T-helper 1 cell treated with Interleukin-12 subunit alpha and Interleukin-12 subunit beta and Interleukin-4 antibody, amounts not matched to agents 30 μg/mL and 1 μg/mL, for 36 hours (primary cell): ENCODE measurements at regions not wholly inside any gene's neighbourhood (a gene's known extent, or its start where the extent isn't known, plus 50 kb on each side); places are given as distances from the start of the nearest gene placed in this dataset.
A peak's percentile ranks its signal among the peaks of the same experiment; 100 is the strongest.

Source experiments
- H3K27ac Mint-ChIP-seq: one replicate; pipeline ENCODE4 v1.8.0; 2021; ENCODE audit warnings: mild to moderate bottlenecking, mixed read lengths
- H3K27me3 Mint-ChIP-seq: one replicate; pipeline ENCODE4 v1.8.0; 2021; ENCODE audit warnings: low read depth, mixed read lengths
- H3K36me3 Mint-ChIP-seq: one replicate; pipeline ENCODE4 v1.8.0; 2021; ENCODE audit warnings: low read depth, mixed read lengths
- H3K4me1 Mint-ChIP-seq: one replicate; pipeline ENCODE4 v1.8.0; 2021; ENCODE audit warnings: low read depth, mixed read lengths
- H3K4me3 Mint-ChIP-seq: one replicate; pipeline ENCODE4 v1.8.0; 2021; ENCODE audit warnings: mild to moderate bottlenecking, moderate library complexity, mixed read lengths
- H3K9me3 Mint-ChIP-seq: one replicate; pipeline ENCODE4 v1.8.0; 2021; ENCODE audit warnings: mixed read lengths

DNA sequence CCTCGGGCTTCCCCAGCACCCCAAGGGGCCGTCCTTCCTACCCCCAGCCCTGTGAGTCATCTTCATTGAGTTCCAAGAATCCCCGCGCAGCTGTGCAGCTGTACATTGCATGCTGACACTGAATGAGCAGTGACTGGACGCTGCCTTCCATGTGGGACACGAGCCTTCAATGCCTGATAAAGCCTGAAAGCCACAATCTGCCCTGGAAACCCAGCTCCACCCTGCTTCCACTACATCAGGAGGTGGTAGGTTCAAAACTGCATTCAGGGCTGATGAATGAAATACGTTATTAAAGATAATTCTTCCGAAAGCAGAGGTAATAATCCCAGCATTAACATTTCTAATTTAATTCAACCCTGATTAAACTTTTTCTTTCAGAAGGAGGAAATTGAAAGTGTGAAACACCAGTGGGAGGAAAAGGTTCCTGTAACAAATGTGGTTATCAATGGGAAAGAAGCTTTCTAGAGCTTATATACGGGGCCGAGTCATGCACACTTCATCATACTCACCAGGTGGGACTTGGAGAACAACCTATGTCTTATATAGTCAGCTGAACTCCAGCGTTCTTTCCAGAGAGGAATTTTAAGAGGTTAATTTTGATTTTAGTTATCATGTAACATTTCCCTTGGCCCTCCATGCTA lies 360.1 kb downstream of the LPIN1 start:
- H3K4me1 Mint-ChIP-seq = peaks cover 21% of the 10 kb centered on the region
- no peaks in the 10 kb centered on the region for H3K36me3 Mint-ChIP-seq
- peaks cover 3% of the 10 kb centered on the region for H3K27me3 Mint-ChIP-seq
- no peaks in the 10 kb centered on the region for H3K9me3 Mint-ChIP-seq
- H3K27ac Mint-ChIP-seq = no peak overlapping the region
- H3K4me3 Mint-ChIP-seq = no peak overlapping the region

- Mint-ChIP-seq H3K9me3 (no peaks in the 10 kb centered on the region), H3K4me3 (no peak overlapping the region), H3K4me1 (peaks cover 21% of the 10 kb centered on the region), H3K27ac (no peak overlapping the region), H3K36me3 (no peaks in the 10 kb centered on the region), H3K27me3 (peaks cover 3% of the 10 kb centered on the region)
Observed at GRCh38 chr2:12107321-12107720, 360.9 kb downstream of the LPIN1 start.

DNA sequence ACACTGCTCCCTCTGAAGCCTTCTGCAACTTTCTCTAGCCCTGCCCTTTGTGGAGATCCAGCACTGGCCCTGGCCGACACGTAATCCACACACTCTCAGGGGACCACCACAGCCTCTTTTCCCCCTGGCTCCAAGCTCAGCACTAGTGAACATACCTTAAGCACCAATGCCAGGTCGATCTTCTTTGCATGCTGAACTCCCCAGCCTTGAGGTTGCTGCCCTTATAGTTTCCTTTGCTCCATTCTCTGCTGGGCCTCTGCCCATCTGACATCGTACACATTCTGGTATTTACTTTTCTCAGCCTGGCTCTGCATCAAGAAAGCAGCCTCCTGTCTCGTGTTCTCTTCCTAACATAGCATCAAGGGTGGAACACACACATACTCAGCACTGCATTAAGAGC lies 361.5 kb downstream of the LPIN1 start:
- Mint-ChIP-seq H3K27ac (no peak overlapping the region), H3K4me3 (no peak overlapping the region), H3K4me1 (peaks cover 21% of the 10 kb centered on the region), H3K9me3 (no peaks in the 10 kb centered on the region), H3K36me3 (no peaks in the 10 kb centered on the region), H3K27me3 (peaks cover 7% of the 10 kb centered on the region)

GRCh38 chr2:12109363-12110017 lies 363.1 kb downstream of the LPIN1 start:
- peaks cover 14% of the 10 kb centered on the region for H3K27me3 Mint-ChIP-seq
- no peaks in the 10 kb centered on the region for H3K36me3 Mint-ChIP-seq
- H3K4me3 Mint-ChIP-seq = no peak overlapping the region
- H3K4me1 Mint-ChIP-seq = peaks cover 21% of the 10 kb centered on the region
- no peak overlapping the region for H3K27ac Mint-ChIP-seq
- H3K9me3 Mint-ChIP-seq = no peaks in the 10 kb centered on the region

GRCh38 chr2:12110074-12110473 lies 363.6 kb downstream of the LPIN1 start:
- H3K27ac Mint-ChIP-seq = no peak overlapping the region
- H3K4me3 Mint-ChIP-seq = no peak overlapping the region

DNA sequence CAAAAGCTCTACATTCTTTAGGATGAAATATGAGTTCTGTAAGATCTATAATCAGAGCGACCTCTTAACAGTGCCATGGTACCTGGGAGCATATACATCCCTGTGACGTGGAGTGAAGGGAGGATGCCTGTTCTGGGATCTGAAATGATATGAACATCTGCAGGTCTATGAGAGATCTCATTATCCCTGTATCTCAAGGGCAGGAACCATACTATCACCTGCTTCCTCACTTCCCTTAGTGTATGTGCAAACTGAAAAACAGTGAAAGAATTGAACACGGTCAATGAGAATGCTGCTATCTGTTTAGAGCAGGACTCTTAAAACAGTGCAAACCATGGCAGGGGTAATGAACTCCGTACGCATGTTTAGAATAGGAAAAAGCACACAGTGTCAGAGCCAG lies 364.0 kb downstream of the LPIN1 start:
- no peak overlapping the region for H3K4me3 Mint-ChIP-seq
- no peaks in the 10 kb centered on the region for H3K9me3 Mint-ChIP-seq
- H3K27ac Mint-ChIP-seq = no peak overlapping the region
- H3K36me3 Mint-ChIP-seq = no peaks in the 10 kb centered on the region
- H3K27me3 Mint-ChIP-seq = peaks cover 12% of the 10 kb centered on the region
- peaks cover 20% of the 10 kb centered on the region for H3K4me1 Mint-ChIP-seq

More at GRCh38 chr2:12110074-12110473, 363.6 kb downstream of the LPIN1 start:
- Mint-ChIP-seq H3K36me3 (no peaks in the 10 kb centered on the region), H3K9me3 (no peaks in the 10 kb centered on the region), H3K4me1 (peaks cover 21% of the 10 kb centered on the region), H3K27me3 (peaks cover 12% of the 10 kb centered on the region)

GRCh38 chr2:12113412-12113811 lies 367.0 kb downstream of the LPIN1 start:
- Mint-ChIP-seq H3K9me3 (no peaks in the 10 kb centered on the region), H3K36me3 (no peaks in the 10 kb centered on the region), H3K27ac (no peak overlapping the region), H3K4me3 (no peak overlapping the region), H3K27me3 (peaks cover 18% of the 10 kb centered on the region), H3K4me1 (peaks cover 11% of the 10 kb centered on the region)

DNA sequence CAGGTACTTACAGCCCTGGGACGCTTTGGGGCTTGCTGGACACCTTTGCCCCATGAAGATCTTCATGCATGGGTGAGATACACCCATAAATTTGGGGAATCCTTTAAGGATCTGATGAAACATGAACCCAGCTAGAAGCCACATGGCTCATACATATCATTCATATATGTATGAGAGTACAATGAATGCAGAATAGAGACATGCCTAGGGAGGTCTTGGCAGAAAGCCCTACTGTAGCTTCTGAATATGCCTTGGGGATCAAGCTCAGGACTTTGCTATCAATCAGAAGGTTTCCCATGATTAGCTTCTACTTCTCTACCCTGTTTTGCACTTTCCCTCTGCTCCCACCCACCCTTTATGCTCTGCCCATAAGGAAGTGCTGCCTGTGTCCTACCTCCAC lies 368.4 kb downstream of the LPIN1 start:
- H3K9me3 Mint-ChIP-seq = no peaks in the 10 kb centered on the region
- H3K4me3 Mint-ChIP-seq = no peak overlapping the region
- H3K4me1 Mint-ChIP-seq = peaks cover 8% of the 10 kb centered on the region
- H3K27me3 Mint-ChIP-seq = peaks cover 18% of the 10 kb centered on the region
- no peak overlapping the region for H3K27ac Mint-ChIP-seq
- no peaks in the 10 kb centered on the region for H3K36me3 Mint-ChIP-seq

- H3K27ac Mint-ChIP-seq = no peak overlapping the region
- H3K36me3 Mint-ChIP-seq = no peaks in the 10 kb centered on the region
- peaks cover 18% of the 10 kb centered on the region for H3K27me3 Mint-ChIP-seq
- no peaks in the 10 kb centered on the region for H3K9me3 Mint-ChIP-seq
- H3K4me1 Mint-ChIP-seq = no peaks in the 10 kb centered on the region
- H3K4me3 Mint-ChIP-seq = no peak overlapping the region
Observed at GRCh38 chr2:12116228-12116750, 369.9 kb downstream of the LPIN1 start.

GRCh38 chr2:12119841-12120240 lies 373.4 kb downstream of the LPIN1 start:
- no peaks in the 10 kb centered on the region for H3K9me3 Mint-ChIP-seq
- no peak overlapping the region for H3K27ac Mint-ChIP-seq
- no peaks in the 10 kb centered on the region for H3K36me3 Mint-ChIP-seq
- H3K4me1 Mint-ChIP-seq = no peaks in the 10 kb centered on the region
- H3K27me3 Mint-ChIP-seq = peaks cover 7% of the 10 kb centered on the region
- H3K4me3 Mint-ChIP-seq = no peak overlapping the region

DNA sequence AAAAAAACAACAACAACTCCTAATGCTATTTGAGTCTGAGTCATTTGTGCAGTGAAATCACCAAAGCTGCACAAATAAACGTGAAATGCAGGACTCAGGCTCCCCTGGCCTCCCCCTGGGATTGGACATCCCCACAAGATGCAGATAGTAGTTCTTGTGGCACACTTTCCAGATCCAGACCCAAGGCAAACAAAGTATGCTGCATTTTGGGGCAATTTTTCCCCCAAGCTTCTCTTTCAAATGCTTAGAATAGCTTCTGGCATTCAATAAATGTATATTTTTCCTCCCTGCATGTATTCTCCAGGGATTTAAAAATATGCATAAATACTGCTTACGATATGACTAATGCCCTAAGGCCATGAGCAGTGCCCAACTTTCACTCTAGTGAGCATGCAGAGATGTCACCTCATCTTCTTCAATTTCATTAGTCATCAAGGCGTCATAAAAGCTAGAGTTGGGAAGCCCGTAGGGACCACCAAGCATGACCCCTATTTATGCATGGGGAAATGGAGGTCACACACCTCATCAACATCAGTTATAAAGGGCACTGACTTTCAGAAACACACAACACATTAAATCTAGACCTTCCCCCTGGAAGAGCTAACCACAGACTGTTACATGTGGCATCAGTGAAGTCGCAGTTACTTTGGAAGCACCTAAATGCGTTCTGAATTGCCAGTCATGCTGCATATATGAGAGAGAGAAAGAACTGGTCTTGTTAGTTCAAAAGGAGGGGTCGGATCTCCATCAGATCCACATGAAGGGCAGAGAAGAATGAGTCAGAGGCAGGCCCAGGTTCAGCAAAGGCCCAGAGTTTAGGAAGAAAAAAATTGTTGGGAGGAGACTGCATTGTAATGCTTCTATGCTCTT lies 374.1 kb downstream of the LPIN1 start:
- Mint-ChIP-seq H3K27me3 (peaks cover 7% of the 10 kb centered on the region), H3K27ac (no peak overlapping the region), H3K4me3 (no peak overlapping the region), H3K9me3 (no peaks in the 10 kb centered on the region), H3K4me1 (no peaks in the 10 kb centered on the region), H3K36me3 (no peaks in the 10 kb centered on the region)

DNA sequence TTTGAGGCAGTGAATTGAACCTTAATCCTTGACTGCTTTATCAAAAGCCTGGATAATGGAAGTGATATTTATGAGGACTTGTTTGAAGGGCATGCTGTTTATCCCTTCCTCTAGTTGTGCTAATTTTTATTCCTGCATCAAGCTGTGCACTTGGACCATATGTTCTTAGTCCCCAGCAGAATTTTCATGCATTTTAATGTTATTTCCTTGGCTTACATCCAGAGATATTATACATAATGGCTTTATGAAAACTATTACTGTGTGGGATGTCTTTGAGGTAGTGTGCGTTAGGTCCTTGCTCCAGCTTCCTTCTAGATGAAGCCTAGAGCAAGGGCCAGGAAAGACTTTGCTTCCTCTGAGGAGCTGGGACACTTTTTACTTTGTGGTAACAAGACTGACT lies 378.4 kb downstream of the LPIN1 start:
- Mint-ChIP-seq H3K9me3 (peaks cover 7% of the 10 kb centered on the region), H3K36me3 (peaks cover 8% of the 10 kb centered on the region), H3K4me3 (no peak overlapping the region), H3K4me1 (peaks cover 12% of the 10 kb centered on the region), H3K27ac (no peak overlapping the region), H3K27me3 (no peaks in the 10 kb centered on the region)

DNA sequence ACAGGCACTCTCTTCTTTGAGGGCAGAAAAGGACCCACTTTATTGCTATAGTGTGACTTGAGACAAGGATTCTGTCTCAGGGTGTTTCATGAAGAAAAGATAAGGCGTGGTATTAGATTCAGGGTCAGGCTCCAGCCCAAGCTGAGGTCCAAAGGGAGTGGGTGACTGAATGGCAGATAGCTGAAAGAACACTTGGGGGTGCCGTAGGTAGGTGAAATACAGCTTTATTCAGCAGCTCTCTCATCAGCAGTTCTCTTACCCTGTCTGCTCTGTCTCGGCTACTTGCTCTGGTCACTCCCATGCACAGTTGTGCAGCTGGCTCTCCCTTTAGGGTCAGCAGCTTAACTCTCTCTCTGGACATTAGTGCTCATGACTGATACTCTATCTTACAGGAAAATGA lies 379.9 kb downstream of the LPIN1 start:
- peaks cover 7% of the 10 kb centered on the region for H3K9me3 Mint-ChIP-seq
- H3K27ac Mint-ChIP-seq = no peak overlapping the region
- H3K4me3 Mint-ChIP-seq = no peak overlapping the region
- H3K27me3 Mint-ChIP-seq = no peaks in the 10 kb centered on the region
- H3K4me1 Mint-ChIP-seq = peaks cover 12% of the 10 kb centered on the region
- peaks cover 8% of the 10 kb centered on the region for H3K36me3 Mint-ChIP-seq

GRCh38 chr2:12127638-12128037 lies 381.2 kb downstream of the LPIN1 start:
- H3K9me3 Mint-ChIP-seq = peaks cover 7% of the 10 kb centered on the region
- peak overlapping the region; percentile 56 for H3K4me3 Mint-ChIP-seq
- H3K36me3 Mint-ChIP-seq = peaks cover 8% of the 10 kb centered on the region

More at GRCh38 chr2:12127638-12128037, 381.2 kb downstream of the LPIN1 start:
- Mint-ChIP-seq H3K4me1 (peaks cover 12% of the 10 kb centered on the region), H3K27ac (peak overlapping the region; percentile 75), H3K27me3 (no peaks in the 10 kb centered on the region)
